PFSK-1 (cell line): ENCODE measurements at regions not wholly inside any gene's neighbourhood (a gene's known extent, or its start where the extent isn't known, plus 50 kb on each side); places are given as distances from the start of the nearest gene placed in this dataset.

Source experiments
- FOXP2 ChIP-seq: optimal IDR thresholded peaks from 2 replicates; pipeline ENCODE3; 2011; ENCODE audit warnings: borderline replicate concordance, control low read depth, inconsistent platforms; ENCODE audit not compliant: insufficient read depth; ENCODE audit errors: extremely low read length, extremely low read depth
- POLR2AphosphoS5 ChIP-seq: IDR thresholded peaks from 2 replicates; pipeline ENCODE4 v1.6.1; 2012; ENCODE audit warnings: low read depth, mild to moderate bottlenecking, control low read depth, low read length, moderate library complexity
- SIN3A ChIP-seq: IDR thresholded peaks from 2 replicates; pipeline ENCODE4 v1.6.1; 2012; ENCODE audit warnings: mild to moderate bottlenecking, low read length, moderate library complexity, borderline replicate concordance; ENCODE audit not compliant: insufficient read depth
- TAF1 ChIP-seq: IDR thresholded peaks from 2 replicates; pipeline ENCODE4 v1.6.1; 2012; ENCODE audit warnings: low read length, control low read depth, borderline replicate concordance; ENCODE audit not compliant: insufficient read depth
- TF ChIP-seq, protein P1 (sequence below), 2 experiments: IDR thresholded peaks; 2 replicates each; pipeline versions ENCODE4 v1.6.1 to v1.8.0; 2011 to 2012; ENCODE audit warnings: low read depth in 2 of 2, low read length in 2 of 2, control low read depth in 1 of 2, inconsistent platforms in 1 of 2, mild to moderate bottlenecking in 1 of 2, moderate library complexity in 1 of 2; ENCODE audit not compliant: insufficient read depth in 1 of 2

DNA sequence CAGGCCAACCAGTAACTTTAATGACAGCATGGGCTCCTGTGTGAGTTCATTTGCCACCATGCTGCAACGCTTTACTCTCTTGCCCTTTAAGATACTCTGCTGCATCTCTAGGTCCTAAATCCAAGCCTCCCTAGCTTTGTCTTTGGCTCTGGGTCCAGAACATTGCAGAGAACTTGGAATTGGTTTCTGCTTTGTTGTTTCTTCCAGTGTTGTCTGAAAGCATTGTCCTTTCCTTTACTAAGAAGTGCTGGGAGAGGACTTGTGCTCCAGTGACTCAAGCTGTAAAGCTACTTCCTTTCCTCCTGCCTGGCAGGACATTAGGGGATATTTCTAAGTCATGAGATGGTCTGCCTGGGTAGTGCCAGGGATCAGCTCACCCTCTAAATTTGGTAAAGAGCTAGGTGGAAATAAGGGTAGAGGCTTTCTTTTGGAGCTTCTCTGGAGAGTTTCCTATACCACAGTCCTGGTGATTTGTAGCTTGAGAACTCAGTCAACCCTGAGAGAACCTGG is 202.5 kb upstream of the CADM1 start:
- no peak for TF ChIP-seq TAF1
- TF ChIP-seq, protein P1, sequence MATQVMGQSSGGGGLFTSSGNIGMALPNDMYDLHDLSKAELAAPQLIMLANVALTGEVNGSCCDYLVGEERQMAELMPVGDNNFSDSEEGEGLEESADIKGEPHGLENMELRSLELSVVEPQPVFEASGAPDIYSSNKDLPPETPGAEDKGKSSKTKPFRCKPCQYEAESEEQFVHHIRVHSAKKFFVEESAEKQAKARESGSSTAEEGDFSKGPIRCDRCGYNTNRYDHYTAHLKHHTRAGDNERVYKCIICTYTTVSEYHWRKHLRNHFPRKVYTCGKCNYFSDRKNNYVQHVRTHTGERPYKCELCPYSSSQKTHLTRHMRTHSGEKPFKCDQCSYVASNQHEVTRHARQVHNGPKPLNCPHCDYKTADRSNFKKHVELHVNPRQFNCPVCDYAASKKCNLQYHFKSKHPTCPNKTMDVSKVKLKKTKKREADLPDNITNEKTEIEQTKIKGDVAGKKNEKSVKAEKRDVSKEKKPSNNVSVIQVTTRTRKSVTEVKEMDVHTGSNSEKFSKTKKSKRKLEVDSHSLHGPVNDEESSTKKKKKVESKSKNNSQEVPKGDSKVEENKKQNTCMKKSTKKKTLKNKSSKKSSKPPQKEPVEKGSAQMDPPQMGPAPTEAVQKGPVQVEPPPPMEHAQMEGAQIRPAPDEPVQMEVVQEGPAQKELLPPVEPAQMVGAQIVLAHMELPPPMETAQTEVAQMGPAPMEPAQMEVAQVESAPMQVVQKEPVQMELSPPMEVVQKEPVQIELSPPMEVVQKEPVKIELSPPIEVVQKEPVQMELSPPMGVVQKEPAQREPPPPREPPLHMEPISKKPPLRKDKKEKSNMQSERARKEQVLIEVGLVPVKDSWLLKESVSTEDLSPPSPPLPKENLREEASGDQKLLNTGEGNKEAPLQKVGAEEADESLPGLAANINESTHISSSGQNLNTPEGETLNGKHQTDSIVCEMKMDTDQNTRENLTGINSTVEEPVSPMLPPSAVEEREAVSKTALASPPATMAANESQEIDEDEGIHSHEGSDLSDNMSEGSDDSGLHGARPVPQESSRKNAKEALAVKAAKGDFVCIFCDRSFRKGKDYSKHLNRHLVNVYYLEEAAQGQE (IDR thresholded peaks at IDR 0.05; ENCODE audit: insufficient read depth in 1 of 2, low read depth in 2 of 2, low read length in 2 of 2) = no peak
- TF ChIP-seq POLR2AphosphoS5 = no peak
- TF ChIP-seq SIN3A = no peak
- no peak for TF ChIP-seq FOXP2

DNA sequence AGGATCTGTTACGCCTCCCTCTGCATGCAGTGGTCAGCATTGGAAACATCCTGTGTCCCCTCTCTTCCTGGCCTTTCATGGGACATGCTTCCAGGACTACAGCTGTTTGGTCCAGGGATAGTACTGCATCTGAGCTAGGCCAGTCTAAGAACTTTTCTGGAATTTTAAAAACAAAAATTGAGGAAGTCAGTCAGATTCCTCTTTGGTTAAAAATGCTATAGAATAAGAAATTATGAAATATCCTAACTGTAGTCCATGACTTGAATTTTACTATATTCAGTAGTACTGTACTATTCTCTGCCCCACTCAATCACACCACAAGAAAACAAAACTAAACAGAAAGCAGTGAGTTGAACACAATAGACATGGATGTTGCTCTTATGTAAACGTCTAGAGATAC is 201.0 kb upstream of the CADM1 start:
- TF ChIP-seq SIN3A (no peak), TAF1 (no peak), POLR2AphosphoS5 (no peak), FOXP2 (no peak)
- TF ChIP-seq, protein P1 (IDR thresholded peaks at IDR 0.05; ENCODE audit: insufficient read depth in 1 of 2, low read depth in 2 of 2, low read length in 2 of 2) = no peak

DNA sequence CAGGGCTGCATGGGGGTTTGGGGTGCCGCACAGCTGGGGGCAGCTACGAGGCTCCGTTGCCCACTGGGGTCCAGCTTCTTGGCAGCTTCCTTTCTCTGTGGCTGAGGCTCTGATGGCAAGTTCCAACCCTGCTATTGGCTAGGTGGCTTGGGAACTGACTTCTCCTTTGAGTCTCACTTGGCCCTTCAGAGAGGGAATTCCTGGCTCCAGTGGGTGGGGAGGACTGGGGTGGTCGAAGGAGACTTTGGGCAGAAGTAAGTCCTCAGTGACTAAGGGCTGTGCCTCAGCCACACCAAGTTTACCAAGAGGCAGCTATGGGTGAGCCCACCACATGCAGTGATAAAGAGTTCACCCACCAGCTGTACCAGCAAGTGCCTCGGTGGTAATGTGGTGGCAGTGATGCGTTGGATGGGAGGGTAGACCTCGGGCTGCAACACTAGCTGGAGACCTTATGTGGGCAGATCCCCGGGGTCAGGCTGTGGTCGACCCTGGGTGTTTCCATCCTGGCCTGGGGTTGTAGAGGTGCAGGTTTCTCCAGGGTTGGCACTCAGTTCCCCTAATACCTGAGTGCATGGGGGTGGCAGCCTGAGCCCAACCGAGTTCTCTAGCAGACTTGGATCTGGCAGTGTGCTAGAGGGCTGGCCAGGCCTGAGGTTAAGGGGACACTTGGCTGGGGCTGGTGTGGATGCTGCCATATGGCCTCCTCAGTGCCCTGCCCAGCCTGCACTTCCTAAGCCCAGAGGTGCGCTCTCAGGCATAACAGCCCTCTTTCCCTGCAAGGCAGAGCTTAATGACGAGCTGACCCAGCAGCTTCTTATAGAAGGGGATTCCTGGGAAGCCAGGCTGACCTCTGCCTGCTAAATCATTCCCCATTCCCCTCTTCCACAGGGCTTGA is 197.0 kb upstream of the CADM1 start:
- no peak for TF ChIP-seq POLR2AphosphoS5
- TF ChIP-seq, protein P1 (IDR thresholded peaks at IDR 0.05; ENCODE audit: insufficient read depth in 1 of 2, low read depth in 2 of 2, low read length in 2 of 2) = no peak
- TF ChIP-seq TAF1 = no peak
- no peak for TF ChIP-seq FOXP2
- no peak for TF ChIP-seq SIN3A

GRCh38 chr11:115700496-115700895 is 196.3 kb upstream of the CADM1 start:
- TF ChIP-seq, protein P1 (IDR thresholded peaks at IDR 0.05; ENCODE audit: insufficient read depth in 1 of 2, low read depth in 2 of 2, low read length in 2 of 2) = no peak
- TF ChIP-seq FOXP2 (no peak), SIN3A (no peak), POLR2AphosphoS5 (no peak), TAF1 (no peak)
